PFSK-1 (cell line): ENCODE measurements at regions not wholly inside any gene's neighbourhood (a gene's known extent, or its start where the extent isn't known, plus 50 kb on each side); places are given as distances from the start of the nearest gene placed in this dataset.

ENCODE experiments used
- FOXP2 ChIP-seq: optimal IDR thresholded peaks from 2 replicates; pipeline ENCODE3; 2011; ENCODE audit warnings: borderline replicate concordance, control low read depth, inconsistent platforms; ENCODE audit not compliant: insufficient read depth; ENCODE audit errors: extremely low read length, extremely low read depth
- POLR2AphosphoS5 ChIP-seq: IDR thresholded peaks from 2 replicates; pipeline ENCODE4 v1.6.1; 2012; ENCODE audit warnings: low read depth, mild to moderate bottlenecking, control low read depth, low read length, moderate library complexity
- REST ChIP-seq, 2 experiments: IDR thresholded peaks; 2 replicates each; pipeline versions ENCODE4 v1.6.1 to v1.8.0; 2011 to 2012; ENCODE audit warnings: low read depth in 2 of 2, low read length in 2 of 2, control low read depth in 1 of 2, inconsistent platforms in 1 of 2, mild to moderate bottlenecking in 1 of 2, moderate library complexity in 1 of 2; ENCODE audit not compliant: insufficient read depth in 1 of 2
- SIN3A ChIP-seq: IDR thresholded peaks from 2 replicates; pipeline ENCODE4 v1.6.1; 2012; ENCODE audit warnings: mild to moderate bottlenecking, low read length, moderate library complexity, borderline replicate concordance; ENCODE audit not compliant: insufficient read depth
- TAF1 ChIP-seq: IDR thresholded peaks from 2 replicates; pipeline ENCODE4 v1.6.1; 2012; ENCODE audit warnings: low read length, control low read depth, borderline replicate concordance; ENCODE audit not compliant: insufficient read depth

- TF ChIP-seq TAF1, result no peak
- no peak for TF ChIP-seq FOXP2
- TF ChIP-seq REST (IDR thresholded peaks at IDR 0.05; ENCODE audit: insufficient read depth in 1 of 2, low read depth in 2 of 2, low read length in 2 of 2), result no peak
- no peak for TF ChIP-seq POLR2AphosphoS5
- no peak for TF ChIP-seq SIN3A
These were observed 376.8 kb downstream of the EDEM1 start for GRCh38 chr3:5564278-5564666.
